Esophagus squamous epithelium (tissue), 5 donors: ENCODE measurements at regions not wholly inside any gene's neighbourhood (a gene's known extent, or its start where the extent isn't known, plus 50 kb on each side); places are given as distances from the start of the nearest gene placed in this dataset.

Source experiments
- DNase-seq: peaks from one replicate; lab custom pipeline; 2025; lab: John Stamatoyannopoulos, UW
- H3K27ac ChIP-seq, 4 donors: fragments of 200-600 bp; sonication (generic); one replicate each; pipeline ENCODE4 v1.5.1; 2016 to 2019; ENCODE audit warnings: mild to moderate bottlenecking in 1 of 4
- H3K27me3 ChIP-seq, 4 donors: fragments of 200-600 bp; sonication (generic); 1 replicate in 3 of 4; 2 replicates in 1 of 4; pipeline versions ENCODE4 v1.5.1 to v1.6.0; 2017 to 2021; ENCODE audit warnings: antibody characterized with exemption in 1 of 4
- H3K36me3 ChIP-seq, 3 donors: fragments of 200-600 bp; sonication (generic); one replicate each; pipeline ENCODE4 v1.5.1; 2016 to 2019
- H3K4me1 ChIP-seq, 3 donors: fragments of 200-600 bp; sonication (generic); one replicate each; pipeline ENCODE4 v1.5.1; 2017 to 2019
- H3K4me3 ChIP-seq, 4 donors: fragments of 200-600 bp; sonication (generic); 1 replicate in 3 of 4; 2 replicates in 1 of 4; pipeline ENCODE4 v1.5.1; 2016 to 2019; ENCODE audit warnings: mild to moderate bottlenecking in 2 of 4, moderate library complexity in 1 of 4
- H3K9me3 ChIP-seq, 3 donors: fragments of 200-600 bp; sonication (generic); one replicate each; pipeline ENCODE4 v1.5.1; 2016 to 2019
- CTCF ChIP-seq, 6 experiments: fragments of 450-650 bp in 4 of 6; fragments of 200-600 bp in 2 of 6; sonication (generic) in 2 of 6; IDR thresholded peaks; one replicate each; pipeline ENCODE4 v1.5.1; 2016 to 2019; ENCODE audit warnings: antibody characterized with exemption in 6 of 6, mild to moderate bottlenecking in 4 of 6, moderate library complexity in 4 of 6
- POLR2A ChIP-seq, 4 donors: fragments of 450-650 bp; IDR thresholded peaks; one replicate each; pipeline ENCODE4 v1.6.1; 2017; ENCODE audit warnings: antibody characterized with exemption in 4 of 4, mild to moderate bottlenecking in 4 of 4, moderate library complexity in 3 of 4
- WGBS, 2 donors: methylation state at CpG; one replicate each; pipeline ENCODE4 v1.1.5; 2018; 5-methylcytosine and 5-hydroxymethylcytosine counted together
- intact Hi-C: fragments of 100-400 bp; cut with DNase I; formaldehyde crosslinking; loops from one replicate; pipeline ENCODE4 v1.15.0; 2022
- donor health status: DM: yes; HTN: yes; CAD: no.

GRCh38 chr1:29753244-29753643, 516.9 kb downstream of the PTPRU start:
- Histone ChIP-seq H3K27me3 (peaks cover 0 to 32% (median 0%) of the 10 kb centered on the region in 4 donors), H3K36me3 (no peaks in the 10 kb centered on the region), H3K9me3 (no peaks in the 10 kb centered on the region), H3K4me3 (no peak overlapping the region), H3K4me1 (no peaks in the 10 kb centered on the region), H3K27ac (no peak overlapping the region)
- DNase-seq, result no peak
- TF ChIP-seq POLR2A (IDR thresholded peaks at IDR 0.05), result no peak
- no peak for TF ChIP-seq CTCF (IDR thresholded peaks at IDR 0.05)
- no CpG with 5 or more reads among the region's 1 CpG for WGBS, 2 donors
- intact Hi-C loops, result no loop called here

GRCh38 chr1:29752141-29752540, 515.8 kb downstream of the PTPRU start:
- 22 to 25% methylated on average over 8 of the region's 8 CpGs for WGBS, 2 donors
- H3K4me1 ChIP-seq, result no peaks in the 10 kb centered on the region
- no peaks in the 10 kb centered on the region for H3K36me3 ChIP-seq
- no peaks in the 10 kb centered on the region for H3K9me3 ChIP-seq
- no peak for DNase-seq
- H3K4me3 ChIP-seq, result no peak overlapping the region
- no peak overlapping the region for H3K27ac ChIP-seq
- TF ChIP-seq POLR2A (IDR thresholded peaks at IDR 0.05), result no peak
- no peak for TF ChIP-seq CTCF (IDR thresholded peaks at IDR 0.05)
- intact Hi-C loops, result no loop called here
- H3K27me3 ChIP-seq, result peaks cover 0 to 25% (median 0%) of the 10 kb centered on the region in 4 donors

- Histone ChIP-seq H3K36me3 (no peaks in the 10 kb centered on the region), H3K4me1 (no peaks in the 10 kb centered on the region), H3K27me3 (peaks cover 0 to 33% (median 0%) of the 10 kb centered on the region in 4 donors), H3K9me3 (no peaks in the 10 kb centered on the region), H3K27ac (no peak overlapping the region), H3K4me3 (no peak overlapping the region)
- DNase-seq, result no peak
- WGBS, 2 donors, result 42 to 56% methylated on average over 5 of the region's 6 CpGs
- intact Hi-C loops, result no loop called here
- no peak for TF ChIP-seq CTCF (IDR thresholded peaks at IDR 0.05)
- no peak for TF ChIP-seq POLR2A (IDR thresholded peaks at IDR 0.05)
These were observed 513.0 kb downstream of the PTPRU start for GRCh38 chr1:29749024-29749945.

GRCh38 chr1:29747196-29747595, 510.9 kb downstream of the PTPRU start:
- TF ChIP-seq CTCF (IDR thresholded peaks at IDR 0.05) (no peak), POLR2A (IDR thresholded peaks at IDR 0.05) (no peak)
- no peak overlapping the region for H3K27ac ChIP-seq
- H3K36me3 ChIP-seq, result no peaks in the 10 kb centered on the region
- WGBS, 2 donors, result 62 to 88% methylated on average over 1 to 2 of the region's 3 CpGs
- no peak overlapping the region for H3K4me3 ChIP-seq
- no peaks in the 10 kb centered on the region for H3K9me3 ChIP-seq
- no peaks in the 10 kb centered on the region for H3K4me1 ChIP-seq
- DNase-seq, result no peak
- intact Hi-C loops, result no loop called here
- H3K27me3 ChIP-seq, result peaks cover 0 to 27% (median 0%) of the 10 kb centered on the region in 4 donors

- no peak overlapping the region for H3K4me3 ChIP-seq
- DNase-seq, result no peak
- no peaks in the 10 kb centered on the region for H3K36me3 ChIP-seq
- H3K27me3 ChIP-seq, result peaks cover 0 to 30% (median 0%) of the 10 kb centered on the region in 4 donors
- H3K9me3 ChIP-seq, result no peaks in the 10 kb centered on the region
- intact Hi-C loops, result no loop called here
- no peak for TF ChIP-seq CTCF (IDR thresholded peaks at IDR 0.05)
- TF ChIP-seq POLR2A (IDR thresholded peaks at IDR 0.05), result no peak
- no peaks in the 10 kb centered on the region for H3K4me1 ChIP-seq
- H3K27ac ChIP-seq, result no peak overlapping the region
- 82 to 95% methylated on average over 3 to 4 of the region's 5 CpGs for WGBS, 2 donors
These were observed 509.8 kb downstream of the PTPRU start for GRCh38 chr1:29746076-29746665.
